ENCODE measurements at regions not wholly inside any gene's neighbourhood (a gene's known extent, or its start where the extent isn't known, plus 50 kb on each side); places are given as distances from the start of the nearest gene placed in this dataset.

GRCh38 chr17:31748881-31749280 lies 110.2 kb downstream of the COPRS start (continued):
- TF ChIP-seq EGR1 (IDR thresholded peaks at IDR 0.05; ENCODE audit: low read depth in 2 of 2): no peak
- no peak for TF ChIP-seq HNF4G (IDR thresholded peaks at IDR 0.05)
- no peak for TF ChIP-seq FOXA2 (IDR thresholded peaks at IDR 0.05)
- no peak for TF ChIP-seq FOXA1 (IDR thresholded peaks at IDR 0.05)
- no peak for TF ChIP-seq RAD21 (IDR thresholded peaks at IDR 0.05)
- no peak for TF ChIP-seq JUND (IDR thresholded peaks at IDR 0.05)
- no peak for TF ChIP-seq SP1 (IDR thresholded peaks at IDR 0.05)
- TF ChIP-seq ZBTB33 (IDR thresholded peaks at IDR 0.05): no peak

GRCh38 chr17:31746884-31747495 lies 112.1 kb downstream of the COPRS start:
- Histone ChIP-seq H3K9ac (ENCODE audit: low read depth in 1 of 2, low read length in 2 of 2) (no peak overlapping the region), H3K36me3 (ENCODE audit: control insufficient read depth in 4 of 4, insufficient read depth in 3 of 4, low read depth in 1 of 4, low read length in 3 of 4) (no peaks in the 10 kb centered on the region), H3K4me3 (ENCODE audit: low read depth in 1 of 3, low read length in 3 of 3) (no peak overlapping the region), H3K27me3 (ENCODE audit: control insufficient read depth in 4 of 4, insufficient read depth in 4 of 4, low read length in 3 of 4) (no peaks in the 10 kb centered on the region), H3K4me1 (ENCODE audit: control insufficient read depth in 4 of 4, insufficient read depth in 4 of 4, low read length in 3 of 4) (peaks cover 0 to 3% (median 0%) of the 10 kb centered on the region in 4 donors), H3K9me3 (ENCODE audit: control insufficient read depth in 4 of 4, low read length in 3 of 4) (no peaks in the 10 kb centered on the region), H3K27ac (ENCODE audit: low read depth in 1 of 2, low read length in 2 of 2) (no peak overlapping the region)
- DNase-seq (ENCODE audit: low spot score): no peak
- TF ChIP-seq YY1 (IDR thresholded peaks at IDR 0.05) (no peak), CTCF (IDR thresholded peaks at IDR 0.05; ENCODE audit: low read depth, low read length, missing input control) (no peak), FOXA1 (IDR thresholded peaks at IDR 0.05) (no peak), HNF4G (IDR thresholded peaks at IDR 0.05) (no peak), TAF1 (conservative IDR thresholded peaks at IDR 0.05) (no peak), RAD21 (IDR thresholded peaks at IDR 0.05) (no peak), NR2F2 (IDR thresholded peaks at IDR 0.05) (no peak)

GRCh38 chr17:31745964-31746600 lies 113.0 kb downstream of the COPRS start:
- DNase-seq (ENCODE audit: low spot score): no peak
- Histone ChIP-seq H3K36me3 (ENCODE audit: control insufficient read depth in 4 of 4, insufficient read depth in 3 of 4, low read depth in 1 of 4, low read length in 3 of 4) (no peaks in the 10 kb centered on the region), H3K27me3 (ENCODE audit: control insufficient read depth in 4 of 4, insufficient read depth in 4 of 4, low read length in 3 of 4) (no peaks in the 10 kb centered on the region), H3K9ac (ENCODE audit: low read depth in 1 of 2, low read length in 2 of 2) (no peak overlapping the region), H3K9me3 (ENCODE audit: control insufficient read depth in 4 of 4, low read length in 3 of 4) (no peaks in the 10 kb centered on the region), H3K4me1 (ENCODE audit: control insufficient read depth in 4 of 4, insufficient read depth in 4 of 4, low read length in 3 of 4) (peaks cover 0 to 3% (median 0%) of the 10 kb centered on the region in 4 donors), H3K27ac (ENCODE audit: low read depth in 1 of 2, low read length in 2 of 2) (no peak overlapping the region), H3K4me3 (ENCODE audit: low read depth in 1 of 3, low read length in 3 of 3) (no peak overlapping the region)
- 96% methylated on average over 8 of the region's 8 CpGs for WGBS
- TF ChIP-seq TAF1 (conservative IDR thresholded peaks at IDR 0.05) (no peak), RXRA (IDR thresholded peaks at IDR 0.05) (no peak), NR2F2 (IDR thresholded peaks at IDR 0.05) (no peak), SP1 (IDR thresholded peaks at IDR 0.05) (no peak), FOXA2 (IDR thresholded peaks at IDR 0.05) (no peak), GABPA (IDR thresholded peaks at IDR 0.05 in 1 of 2, conservative IDR thresholded peaks at IDR 0.05 in 1 of 2) (no peak)

Data from liver (tissue), 8 donors.